GM21528 (cell line): ENCODE measurements at regions not wholly inside any gene's neighbourhood (a gene's known extent, or its start where the extent isn't known, plus 50 kb on each side); places are given as distances from the start of the nearest gene placed in this dataset.

Experiments
- ATAC-seq: cut with Tn5 transposase; IDR thresholded peaks from one replicate; pipeline ENCODE4 v1.9.1; 2021; ENCODE audit warnings: mild to moderate bottlenecking, moderate library complexity; ENCODE audit not compliant: unreplicated experiment, low FRiP score

DNA sequence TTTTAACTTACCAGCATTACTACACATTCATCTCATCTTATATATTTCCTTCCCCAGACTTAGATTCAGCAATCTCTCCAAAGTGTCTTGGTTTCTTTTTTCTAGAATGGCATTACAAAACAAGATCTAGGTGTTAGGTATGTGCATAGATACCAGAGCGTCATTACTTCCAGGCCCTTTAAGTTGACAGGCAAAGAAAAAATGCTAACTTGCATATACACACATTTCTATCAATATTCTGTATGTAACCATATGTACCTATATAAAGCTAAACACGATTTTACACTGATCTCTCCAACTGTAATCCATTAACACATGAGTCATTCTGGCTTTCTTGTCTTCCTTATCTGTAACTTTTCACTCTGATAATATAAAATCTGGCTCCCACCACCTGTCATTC is 503.8 kb upstream of the NRXN1 start:
- no peak for ATAC-seq

DNA sequence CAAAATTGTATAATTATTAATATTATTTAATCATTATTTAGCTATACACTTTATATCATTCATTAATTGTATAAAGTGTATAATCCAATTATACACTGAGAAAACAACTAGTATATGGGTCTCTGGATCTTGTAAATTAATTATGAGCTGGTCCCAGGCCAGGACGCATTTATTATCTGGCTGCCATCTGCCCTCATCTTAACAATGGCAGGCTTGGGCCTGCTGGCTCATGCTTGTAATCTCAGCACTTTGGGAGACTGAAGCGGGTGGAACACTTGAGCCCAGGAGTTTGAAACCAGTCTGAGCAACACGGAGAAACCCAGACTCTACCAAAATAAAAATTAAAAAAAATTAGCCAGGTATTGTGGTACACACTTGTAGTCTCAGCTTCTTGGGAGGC is 502.2 kb upstream of the NRXN1 start:
- no peak for ATAC-seq

DNA sequence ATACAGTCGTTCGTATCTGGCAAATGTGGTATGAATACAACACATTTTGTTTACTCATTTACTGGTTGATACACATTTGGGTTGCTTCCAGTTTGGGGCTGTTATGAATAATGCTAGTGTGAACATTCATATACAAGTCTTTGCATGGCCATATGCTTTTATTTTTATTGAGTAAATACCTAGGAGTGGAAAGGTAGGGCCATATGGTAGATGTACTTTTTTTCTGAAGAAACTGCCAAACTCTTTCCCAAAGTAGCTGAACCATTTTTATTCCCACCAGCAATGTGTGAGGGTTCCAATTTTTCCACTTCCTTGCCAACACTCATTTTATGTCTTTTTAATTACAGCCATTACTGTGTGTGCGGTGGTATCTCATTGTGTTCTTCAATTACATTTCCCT is 496.2 kb upstream of the NRXN1 start:
- ATAC-seq = no peak

DNA sequence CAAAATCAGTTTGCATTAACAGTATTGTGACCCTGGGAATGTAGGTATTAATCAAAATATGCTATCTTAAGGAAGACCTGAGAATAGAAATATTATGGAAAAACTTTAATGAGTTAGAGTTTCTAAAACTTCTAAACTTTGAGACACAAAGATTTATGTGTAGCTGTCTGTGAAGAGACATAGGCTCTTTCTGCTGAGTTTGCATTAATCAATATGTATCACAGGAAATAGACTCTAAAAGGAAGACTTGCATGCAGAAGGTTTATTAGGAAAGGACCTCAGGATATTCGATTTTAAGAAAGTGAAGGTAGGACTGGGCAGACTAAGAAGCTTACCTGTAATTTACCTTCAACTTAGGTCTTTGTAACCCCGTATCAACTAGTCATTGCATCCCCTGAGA is 494.8 kb upstream of the NRXN1 start:
- no peak for ATAC-seq

DNA sequence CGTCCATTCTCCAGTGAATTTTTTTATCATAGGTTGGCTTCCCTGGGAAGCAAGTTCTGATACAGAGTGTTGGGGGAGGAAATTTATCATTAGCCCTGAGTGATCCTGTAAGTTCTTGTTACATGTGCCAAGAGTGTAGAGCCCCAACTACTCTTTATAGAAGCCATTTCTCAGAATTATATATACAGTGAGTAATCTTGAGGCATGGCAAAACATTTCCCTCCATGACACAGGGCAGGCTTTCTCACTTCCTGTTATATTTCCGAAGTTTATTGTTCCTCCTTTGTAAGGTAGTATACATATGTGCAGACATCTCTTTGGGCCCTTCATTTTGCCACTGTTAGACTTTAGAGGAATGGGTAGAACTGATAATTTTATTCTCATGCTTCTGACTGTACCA is 484.7 kb upstream of the NRXN1 start:
- no peak for ATAC-seq

DNA sequence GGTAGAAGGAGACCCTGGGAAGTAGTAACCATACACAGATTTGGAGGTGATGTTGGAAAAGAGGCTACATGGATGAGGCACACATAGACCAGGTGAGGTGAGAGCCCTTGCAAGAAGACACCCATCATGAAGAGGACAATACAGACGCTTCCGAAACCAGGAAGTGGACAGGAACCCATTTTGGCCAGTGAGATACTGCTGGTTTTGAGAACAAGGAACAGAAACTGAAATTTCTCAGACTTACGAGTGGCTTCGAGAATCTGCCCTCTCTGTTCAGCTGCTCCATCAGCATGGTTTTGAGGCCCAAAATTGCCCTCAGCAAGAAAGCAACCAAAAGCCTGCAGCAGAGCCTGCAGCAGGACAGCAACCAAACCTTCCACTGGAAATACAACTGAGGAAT is 479.1 kb upstream of the NRXN1 start:
- no peak for ATAC-seq

DNA sequence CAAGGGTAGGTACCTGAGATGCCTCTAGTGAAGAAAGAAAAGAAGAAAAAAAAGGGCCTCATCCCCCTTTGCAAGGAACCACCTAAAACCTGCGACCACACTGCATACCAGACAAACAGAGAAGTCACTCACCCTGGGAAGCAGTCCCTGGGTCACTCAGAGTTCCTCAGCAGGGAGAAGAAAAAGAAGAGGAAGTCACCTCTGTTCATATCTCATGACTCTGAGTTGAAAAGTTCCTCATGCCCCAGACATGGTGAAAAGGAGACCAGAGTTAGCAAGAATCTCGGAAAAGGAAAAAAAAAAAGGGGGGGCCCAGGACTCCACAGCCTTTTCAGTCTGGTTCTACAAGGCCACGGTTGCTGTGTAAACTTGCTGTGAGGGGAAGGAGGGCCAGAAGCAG is 478.4 kb upstream of the NRXN1 start:
- no peak for ATAC-seq

DNA sequence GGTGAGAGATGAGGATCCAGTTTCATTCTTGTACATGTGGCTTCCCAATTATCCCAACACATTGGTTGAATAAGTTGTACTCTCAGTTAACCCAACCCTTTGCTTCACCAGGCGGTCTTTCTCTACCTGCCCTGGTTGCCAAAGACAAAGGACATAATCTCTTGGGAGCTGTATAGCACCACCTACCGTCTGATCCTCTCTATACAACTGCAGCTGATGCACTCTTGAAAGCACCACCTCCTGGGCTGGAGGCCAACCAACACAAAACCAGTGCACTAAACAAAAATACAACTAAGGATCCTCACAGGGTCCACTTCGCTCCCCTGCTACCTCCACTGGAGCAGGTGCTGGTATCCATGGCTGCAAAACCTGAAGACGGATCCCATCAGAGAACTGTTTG is 473.6 kb upstream of the NRXN1 start:
- ATAC-seq = no peak

DNA sequence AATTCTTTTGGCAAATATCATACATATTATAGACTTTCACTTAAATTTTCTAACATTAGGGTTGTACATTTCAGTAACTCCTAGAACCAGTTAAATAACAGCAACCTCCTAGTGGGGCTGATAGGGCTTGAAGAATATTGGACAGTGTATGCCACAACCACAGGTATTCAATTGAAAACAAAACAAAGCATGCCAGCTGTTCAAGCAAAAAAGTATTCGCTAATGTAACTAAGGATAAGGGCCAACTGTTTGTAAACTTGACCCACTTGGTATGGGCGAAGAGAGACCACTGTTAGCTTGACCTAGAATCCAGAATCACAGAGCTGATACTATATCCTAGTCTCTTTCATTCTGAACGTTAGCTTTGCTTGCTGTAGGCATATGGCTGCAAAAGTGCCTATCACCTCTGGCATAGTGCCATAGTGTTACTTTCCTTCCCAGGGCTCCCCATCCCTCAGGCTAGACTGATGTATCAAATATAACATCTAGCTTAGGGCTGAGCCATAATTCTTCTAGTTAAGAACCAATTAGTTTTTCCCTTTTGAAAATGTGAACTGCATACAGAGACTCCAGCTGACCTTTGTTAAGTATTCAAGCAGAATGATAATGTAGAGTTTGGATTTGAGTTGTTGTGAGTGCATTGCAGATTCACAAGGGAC is 458.8 kb upstream of the NRXN1 start:
- no peak for ATAC-seq

DNA sequence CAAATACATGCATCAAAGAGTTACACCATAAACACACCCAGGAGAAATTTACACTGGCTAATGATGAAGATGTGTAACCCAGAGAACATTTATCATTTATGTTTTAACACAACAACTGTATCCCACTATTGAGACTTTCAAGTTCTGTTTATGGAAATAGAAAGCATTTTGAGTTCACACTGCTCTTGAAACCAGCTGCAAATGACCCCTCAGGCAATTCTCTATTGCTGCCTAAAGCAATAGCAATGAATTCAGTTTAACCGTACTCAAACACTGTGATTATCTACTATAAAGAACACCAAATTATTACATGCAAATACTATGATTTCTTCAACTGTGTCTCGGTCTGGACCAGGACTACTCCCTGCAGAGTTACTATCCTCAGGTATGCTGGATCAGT is 452.7 kb upstream of the NRXN1 start:
- no peak for ATAC-seq

DNA sequence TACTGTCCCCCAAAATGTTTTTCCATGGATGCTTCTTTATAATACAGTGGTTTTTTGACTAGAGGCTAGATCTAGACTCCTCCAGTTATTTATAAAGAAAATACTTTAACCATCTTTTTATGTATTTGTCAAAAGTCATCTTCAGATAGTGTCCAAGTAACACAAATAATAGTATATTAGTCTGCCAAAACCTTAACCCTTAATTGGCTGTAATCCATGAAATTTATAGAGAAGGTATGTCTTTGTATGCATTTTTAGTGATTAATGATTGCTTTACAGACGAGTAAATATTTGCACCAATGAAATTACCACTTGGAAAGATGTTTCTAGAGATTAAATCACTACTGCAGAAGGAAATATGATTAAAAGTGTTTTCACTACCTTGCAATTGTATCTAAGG is 451.8 kb upstream of the NRXN1 start:
- ATAC-seq = no peak

DNA sequence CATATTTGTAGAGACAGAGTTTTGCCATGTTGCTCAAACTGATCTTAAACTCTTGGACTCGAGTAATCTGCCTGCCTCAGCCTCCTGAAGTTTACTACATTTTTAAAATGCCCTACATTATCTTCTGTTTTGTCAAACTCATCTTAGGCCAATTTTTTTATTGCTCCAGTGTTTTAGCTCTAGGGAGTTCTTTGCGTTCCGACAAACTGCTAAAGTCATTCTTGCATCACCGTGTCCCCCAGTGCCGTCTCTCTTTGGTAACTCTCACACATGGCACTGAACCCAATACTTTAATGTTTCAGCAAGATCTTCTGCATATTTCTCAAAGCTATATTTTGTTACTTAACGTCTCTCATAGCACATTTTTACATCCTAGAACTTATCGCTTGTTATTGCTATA is 440.9 kb upstream of the NRXN1 start:
- no peak for ATAC-seq

DNA sequence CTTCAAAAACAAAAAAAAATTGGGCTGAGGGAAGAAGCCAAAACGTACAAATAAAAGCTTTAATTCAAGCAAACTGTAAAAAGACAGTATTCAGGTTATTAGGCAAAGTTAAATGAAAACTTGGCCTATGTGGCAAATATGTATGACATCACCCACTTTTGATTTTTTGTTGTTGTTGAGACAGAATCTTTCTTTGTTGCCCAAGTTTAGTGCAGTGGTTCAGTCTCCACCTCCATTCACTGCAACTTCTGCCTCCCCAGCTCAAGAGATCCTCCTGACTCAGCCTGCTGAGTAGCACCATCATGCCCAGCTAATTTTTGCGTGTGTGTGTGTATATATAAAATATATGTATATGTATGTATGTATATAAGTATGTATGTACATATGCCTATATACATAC is 440.4 kb upstream of the NRXN1 start:
- ATAC-seq = no peak

DNA sequence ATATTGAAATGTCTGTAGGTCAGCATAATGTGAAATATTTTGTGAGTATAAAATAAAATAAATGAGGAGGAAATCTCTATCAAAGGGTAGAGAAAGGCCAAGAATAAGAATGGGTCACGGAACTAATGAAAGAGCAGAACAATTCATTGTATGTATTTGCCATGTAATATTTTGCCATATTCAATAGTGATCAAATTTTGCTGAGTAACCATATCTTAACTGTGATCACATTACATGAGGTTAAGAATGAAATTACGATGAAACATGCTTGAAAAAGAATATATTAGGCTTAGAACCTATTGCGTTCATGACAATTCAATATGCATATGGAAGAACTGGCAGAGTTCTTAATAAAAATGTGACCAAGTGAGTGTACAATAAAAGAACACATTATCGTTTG is 437.2 kb upstream of the NRXN1 start:
- no peak for ATAC-seq

DNA sequence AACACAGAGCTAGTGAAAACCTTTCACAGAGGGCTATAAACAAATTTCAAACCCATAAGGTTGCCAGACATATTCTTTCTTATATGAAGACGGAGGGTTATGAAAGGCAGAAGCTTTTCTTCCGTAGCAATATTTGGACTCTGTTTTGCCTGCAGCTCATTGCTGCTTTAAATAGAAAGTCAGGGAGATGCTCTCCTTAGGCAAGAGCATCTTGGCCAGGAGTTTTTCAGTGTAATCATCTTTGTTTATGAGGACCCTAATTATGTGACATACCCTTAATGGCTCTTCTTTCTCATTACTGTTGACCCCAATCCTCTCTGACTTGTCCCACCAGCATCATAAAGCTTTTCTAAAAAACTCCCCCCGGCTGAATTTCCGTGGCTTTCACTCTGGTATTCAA is 433.4 kb upstream of the NRXN1 start:
- ATAC-seq = no peak

DNA sequence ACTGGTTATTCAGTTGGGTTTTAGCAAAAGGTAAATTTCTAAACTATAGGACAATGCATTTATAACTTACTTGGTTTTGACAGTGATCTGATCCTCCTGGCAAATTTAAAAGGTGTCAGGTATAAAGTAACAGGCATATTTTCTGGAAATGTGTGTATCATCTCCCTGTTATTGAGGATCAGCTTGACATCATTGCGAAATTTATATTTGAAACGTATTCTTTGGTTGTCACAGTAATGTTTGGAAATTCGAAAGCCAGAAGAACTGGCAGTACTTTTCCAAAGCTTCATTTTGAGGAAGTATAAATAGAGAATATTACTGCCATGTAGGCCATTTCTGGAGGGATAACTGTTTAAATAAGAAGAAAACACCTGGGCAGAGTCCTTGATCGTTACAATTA is 422.2 kb upstream of the NRXN1 start:
- no peak for ATAC-seq

DNA sequence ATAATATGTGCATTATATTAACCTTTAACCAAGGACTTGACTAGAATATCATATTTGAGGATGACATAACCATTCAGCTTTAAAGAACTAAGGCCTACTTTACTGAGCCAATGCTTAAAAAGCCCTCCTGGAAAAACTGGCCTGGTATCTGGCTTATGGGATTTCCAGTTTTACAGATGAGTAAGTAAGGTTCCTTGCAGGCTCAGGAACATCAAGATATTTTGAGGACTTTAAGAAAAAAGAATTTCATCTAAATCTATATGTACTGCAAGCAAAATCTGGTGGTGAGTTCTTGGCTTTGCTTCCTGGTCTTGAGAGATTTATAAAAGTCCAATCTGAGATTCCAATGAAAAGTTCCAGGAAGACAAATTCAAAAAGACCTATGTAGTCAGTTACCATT is 417.0 kb upstream of the NRXN1 start:
- no peak for ATAC-seq

DNA sequence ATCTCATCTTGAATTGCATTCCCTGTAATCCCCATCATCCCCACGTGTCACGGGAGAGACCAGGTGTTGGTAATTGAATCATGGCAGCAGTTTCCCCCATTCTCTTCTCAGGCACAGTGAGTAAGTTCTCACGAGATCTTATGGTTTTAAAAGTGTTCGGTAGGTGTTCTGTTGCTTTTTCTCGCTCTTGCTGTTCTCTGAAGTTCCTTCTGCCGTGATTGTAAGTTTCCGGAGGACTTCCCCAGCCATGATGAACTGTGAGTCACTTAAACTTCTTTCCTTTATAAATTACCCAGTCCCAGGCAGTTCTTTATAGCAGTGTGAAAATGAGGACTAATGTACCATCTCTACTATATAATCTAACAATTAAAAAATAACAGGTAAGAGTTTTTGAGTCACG is 409.9 kb upstream of the NRXN1 start:
- no peak for ATAC-seq

DNA sequence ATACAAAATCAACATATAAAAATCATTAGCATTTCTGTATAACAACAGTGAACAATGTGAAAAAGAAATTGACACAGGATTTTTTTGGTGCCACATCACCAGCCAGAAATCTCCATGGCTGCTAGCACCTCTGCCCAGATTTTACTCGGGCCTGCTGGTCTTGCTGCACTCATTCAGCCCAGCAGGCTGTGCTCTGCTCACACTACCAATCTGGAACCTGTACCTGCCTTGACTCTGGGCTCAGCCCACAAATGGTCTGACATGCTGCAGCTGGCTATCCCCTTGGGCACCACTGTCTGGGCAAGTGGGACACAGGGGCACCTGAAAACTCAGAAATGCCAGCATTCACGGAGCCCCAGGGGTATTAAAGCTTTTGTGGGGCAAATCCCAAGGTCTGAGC is 392.5 kb upstream of the NRXN1 start:
- no peak for ATAC-seq

DNA sequence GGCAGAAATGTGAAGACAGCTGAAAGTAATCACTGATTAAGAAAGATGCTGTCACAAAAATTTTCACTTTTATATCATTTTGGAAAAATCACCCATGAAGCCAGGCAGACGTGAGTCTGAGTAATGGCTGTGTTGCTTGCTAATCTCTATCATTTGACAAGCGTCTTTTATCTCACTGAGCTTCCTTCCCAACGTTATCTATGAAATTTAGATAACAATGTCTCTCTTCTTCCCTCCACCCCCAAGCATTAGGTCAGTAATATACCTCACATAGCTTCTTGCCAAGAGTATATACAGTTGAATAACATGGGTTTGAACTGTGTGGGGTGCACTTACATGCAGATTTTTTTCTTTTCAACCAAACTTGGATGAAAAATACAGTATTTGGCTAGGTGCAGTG is 388.6 kb upstream of the NRXN1 start:
- ATAC-seq = no peak

DNA sequence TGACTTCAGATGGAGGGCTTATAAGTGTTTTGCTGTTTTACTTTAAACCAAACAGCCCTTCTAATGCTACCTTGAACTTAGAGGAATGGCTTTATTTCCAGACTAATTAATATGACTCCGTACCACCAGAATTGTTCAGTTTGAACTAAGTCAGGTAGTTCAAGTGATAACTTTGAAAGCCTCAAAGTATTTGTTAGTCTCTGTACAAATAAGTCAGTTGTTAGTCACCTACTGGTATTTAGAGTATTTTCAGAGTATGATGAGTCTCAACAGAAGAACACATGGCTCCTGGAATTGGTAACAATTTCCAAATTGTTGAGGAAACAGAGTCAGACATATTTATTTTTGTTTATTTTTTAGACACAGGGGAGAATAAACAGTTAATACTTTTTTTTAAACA is 381.8 kb upstream of the NRXN1 start:
- ATAC-seq = no peak

DNA sequence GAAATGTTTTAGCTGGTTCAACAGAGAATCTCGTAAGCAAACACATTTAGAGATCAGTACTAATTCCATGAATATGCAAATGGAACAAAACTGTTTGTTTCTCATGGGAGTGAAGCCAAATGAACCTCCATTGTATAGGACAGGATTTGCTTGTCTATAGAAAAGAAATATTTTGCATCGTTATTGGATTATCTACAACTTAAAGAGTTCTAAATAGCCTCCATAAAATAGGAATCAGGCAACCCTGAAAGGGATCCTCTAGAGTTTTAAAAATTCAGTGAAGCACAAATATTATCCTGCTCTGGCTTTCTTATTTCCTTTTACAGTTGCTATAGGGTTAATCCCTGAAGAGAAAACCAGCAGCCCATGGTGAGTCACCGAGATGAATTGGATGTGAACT is 378.4 kb upstream of the NRXN1 start:
- ATAC-seq = no peak

DNA sequence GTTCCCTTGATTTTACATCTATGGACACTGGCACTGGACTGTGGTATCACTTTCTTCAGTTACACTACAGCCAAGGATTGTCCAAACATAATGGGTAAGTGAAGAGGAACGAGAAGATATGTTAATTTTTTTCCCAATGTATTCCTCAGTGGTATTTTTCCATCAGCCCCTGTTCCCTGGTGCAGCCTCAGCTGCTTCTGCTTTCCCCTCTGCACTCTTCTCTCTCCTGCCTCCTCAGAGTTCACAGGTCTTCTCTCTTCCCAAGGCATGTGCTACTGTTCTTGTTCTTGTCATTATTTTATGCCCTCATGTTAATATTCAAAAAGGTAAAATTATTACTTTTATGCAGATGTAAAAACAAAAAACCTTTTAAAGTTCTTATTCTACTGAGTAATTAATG is 378.0 kb upstream of the NRXN1 start:
- ATAC-seq = no peak
